ENCODE measurements at regions not wholly inside any gene's neighbourhood (a gene's known extent, or its start where the extent isn't known, plus 50 kb on each side); places are given as distances from the start of the nearest gene placed in this dataset.

DNA sequence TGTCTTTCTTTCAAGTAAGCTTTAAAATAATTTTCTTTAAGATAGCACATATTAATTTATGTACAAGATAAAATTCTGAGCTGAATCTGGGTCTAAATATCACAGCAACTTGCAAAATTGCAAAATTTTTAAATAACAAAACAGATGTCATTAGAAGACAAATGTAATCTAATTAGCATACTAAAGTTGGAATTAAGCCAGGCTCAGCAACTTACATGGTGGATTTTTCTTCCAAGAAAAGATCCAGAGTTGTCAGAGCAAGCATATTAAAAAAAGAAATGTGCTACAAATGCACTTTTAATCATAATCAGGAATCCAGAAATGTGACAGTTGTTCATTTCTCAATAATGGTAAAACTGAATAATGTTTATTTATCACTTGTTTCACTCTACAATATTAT, 906.9 kb upstream of the INTU start (continued):
- TF ChIP-seq, protein P1, sequence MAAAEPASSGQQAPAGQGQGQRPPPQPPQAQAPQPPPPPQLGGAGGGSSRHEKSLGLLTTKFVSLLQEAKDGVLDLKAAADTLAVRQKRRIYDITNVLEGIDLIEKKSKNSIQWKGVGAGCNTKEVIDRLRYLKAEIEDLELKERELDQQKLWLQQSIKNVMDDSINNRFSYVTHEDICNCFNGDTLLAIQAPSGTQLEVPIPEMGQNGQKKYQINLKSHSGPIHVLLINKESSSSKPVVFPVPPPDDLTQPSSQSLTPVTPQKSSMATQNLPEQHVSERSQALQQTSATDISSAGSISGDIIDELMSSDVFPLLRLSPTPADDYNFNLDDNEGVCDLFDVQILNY (CRISPR knock-in tag; IDR thresholded peaks at IDR 0.05), result no peak
- TF ChIP-seq OVOL2 (CRISPR knock-in tag; IDR thresholded peaks at IDR 0.05; ENCODE audit: borderline replicate concordance), result no peak

DNA sequence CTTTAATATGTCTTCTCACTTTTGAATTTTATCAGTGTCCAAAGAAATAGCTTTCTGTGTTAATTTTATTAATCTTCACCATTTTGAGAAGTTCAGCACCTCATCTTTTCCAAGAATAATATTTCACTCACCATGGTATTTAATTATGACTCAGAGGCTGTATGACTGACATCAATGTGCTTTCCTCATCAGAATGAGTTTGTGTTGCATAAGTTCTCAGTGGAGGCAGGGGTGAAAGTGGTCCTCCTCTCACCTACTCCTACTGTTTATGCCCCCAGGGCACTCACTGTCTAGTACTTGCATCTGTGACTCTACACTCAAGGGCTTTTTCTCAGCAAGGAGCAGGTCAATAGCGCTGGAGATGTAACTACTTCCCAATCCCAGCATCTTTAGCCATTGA, 905.3 kb upstream of the INTU start:
- ChIA-PET CTCF (no interaction called here), POLR2A (no interaction called here)
- Mint-ChIP-seq H3K36me3 (no peaks in the 10 kb centered on the region), H3K4me1 (peaks cover 14% of the 10 kb centered on the region), H3K27me3 (ENCODE audit: low read depth) (no peaks in the 10 kb centered on the region), H3K9me3 (no peaks in the 10 kb centered on the region), H3K27ac (no peak overlapping the region), H3K4me3 (no peak overlapping the region)
- TF ChIP-seq, protein P2, sequence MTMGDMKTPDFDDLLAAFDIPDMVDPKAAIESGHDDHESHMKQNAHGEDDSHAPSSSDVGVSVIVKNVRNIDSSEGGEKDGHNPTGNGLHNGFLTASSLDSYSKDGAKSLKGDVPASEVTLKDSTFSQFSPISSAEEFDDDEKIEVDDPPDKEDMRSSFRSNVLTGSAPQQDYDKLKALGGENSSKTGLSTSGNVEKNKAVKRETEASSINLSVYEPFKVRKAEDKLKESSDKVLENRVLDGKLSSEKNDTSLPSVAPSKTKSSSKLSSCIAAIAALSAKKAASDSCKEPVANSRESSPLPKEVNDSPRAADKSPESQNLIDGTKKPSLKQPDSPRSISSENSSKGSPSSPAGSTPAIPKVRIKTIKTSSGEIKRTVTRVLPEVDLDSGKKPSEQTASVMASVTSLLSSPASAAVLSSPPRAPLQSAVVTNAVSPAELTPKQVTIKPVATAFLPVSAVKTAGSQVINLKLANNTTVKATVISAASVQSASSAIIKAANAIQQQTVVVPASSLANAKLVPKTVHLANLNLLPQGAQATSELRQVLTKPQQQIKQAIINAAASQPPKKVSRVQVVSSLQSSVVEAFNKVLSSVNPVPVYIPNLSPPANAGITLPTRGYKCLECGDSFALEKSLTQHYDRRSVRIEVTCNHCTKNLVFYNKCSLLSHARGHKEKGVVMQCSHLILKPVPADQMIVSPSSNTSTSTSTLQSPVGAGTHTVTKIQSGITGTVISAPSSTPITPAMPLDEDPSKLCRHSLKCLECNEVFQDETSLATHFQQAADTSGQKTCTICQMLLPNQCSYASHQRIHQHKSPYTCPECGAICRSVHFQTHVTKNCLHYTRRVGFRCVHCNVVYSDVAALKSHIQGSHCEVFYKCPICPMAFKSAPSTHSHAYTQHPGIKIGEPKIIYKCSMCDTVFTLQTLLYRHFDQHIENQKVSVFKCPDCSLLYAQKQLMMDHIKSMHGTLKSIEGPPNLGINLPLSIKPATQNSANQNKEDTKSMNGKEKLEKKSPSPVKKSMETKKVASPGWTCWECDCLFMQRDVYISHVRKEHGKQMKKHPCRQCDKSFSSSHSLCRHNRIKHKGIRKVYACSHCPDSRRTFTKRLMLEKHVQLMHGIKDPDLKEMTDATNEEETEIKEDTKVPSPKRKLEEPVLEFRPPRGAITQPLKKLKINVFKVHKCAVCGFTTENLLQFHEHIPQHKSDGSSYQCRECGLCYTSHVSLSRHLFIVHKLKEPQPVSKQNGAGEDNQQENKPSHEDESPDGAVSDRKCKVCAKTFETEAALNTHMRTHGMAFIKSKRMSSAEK (CRISPR knock-in tag; IDR thresholded peaks at IDR 0.05; ENCODE audit: borderline replicate concordance), result no peak
- TF ChIP-seq ZNF396 (CRISPR knock-in tag; IDR thresholded peaks at IDR 0.05; ENCODE audit: borderline replicate concordance) (no peak), NR3C1 (CRISPR knock-in tag; conservative IDR thresholded peaks at IDR 0.05; ENCODE audit: low read depth) (no peak), PRRX2 (CRISPR knock-in tag; IDR thresholded peaks at IDR 0.05) (no peak), ZNF281 (CRISPR knock-in tag; IDR thresholded peaks at IDR 0.05) (no peak), CBFB (CRISPR knock-in tag; IDR thresholded peaks at IDR 0.05; ENCODE audit: low read depth) (no peak), ZNF317 (CRISPR knock-in tag; IDR thresholded peaks at IDR 0.05; ENCODE audit: borderline replicate concordance, low read depth) (no peak), GRHL2 (CRISPR knock-in tag; IDR thresholded peaks at IDR 0.05; ENCODE audit: insufficient replicate concordance, severe bottlenecking) (no peak), JUN (CRISPR knock-in tag; IDR thresholded peaks at IDR 0.05) (no peak), FOXK1 (CRISPR knock-in tag; IDR thresholded peaks at IDR 0.05) (no peak), ESRRA (CRISPR knock-in tag; IDR thresholded peaks at IDR 0.05; ENCODE audit: borderline replicate concordance) (no peak), RELA (CRISPR knock-in tag; IDR thresholded peaks at IDR 0.05; ENCODE audit: borderline replicate concordance) (no peak), NFYB (CRISPR knock-in tag; conservative IDR thresholded peaks at IDR 0.05; ENCODE audit: low read depth) (no peak), NFATC4 (CRISPR knock-in tag; IDR thresholded peaks at IDR 0.05) (no peak)
- TF ChIP-seq, protein P3, sequence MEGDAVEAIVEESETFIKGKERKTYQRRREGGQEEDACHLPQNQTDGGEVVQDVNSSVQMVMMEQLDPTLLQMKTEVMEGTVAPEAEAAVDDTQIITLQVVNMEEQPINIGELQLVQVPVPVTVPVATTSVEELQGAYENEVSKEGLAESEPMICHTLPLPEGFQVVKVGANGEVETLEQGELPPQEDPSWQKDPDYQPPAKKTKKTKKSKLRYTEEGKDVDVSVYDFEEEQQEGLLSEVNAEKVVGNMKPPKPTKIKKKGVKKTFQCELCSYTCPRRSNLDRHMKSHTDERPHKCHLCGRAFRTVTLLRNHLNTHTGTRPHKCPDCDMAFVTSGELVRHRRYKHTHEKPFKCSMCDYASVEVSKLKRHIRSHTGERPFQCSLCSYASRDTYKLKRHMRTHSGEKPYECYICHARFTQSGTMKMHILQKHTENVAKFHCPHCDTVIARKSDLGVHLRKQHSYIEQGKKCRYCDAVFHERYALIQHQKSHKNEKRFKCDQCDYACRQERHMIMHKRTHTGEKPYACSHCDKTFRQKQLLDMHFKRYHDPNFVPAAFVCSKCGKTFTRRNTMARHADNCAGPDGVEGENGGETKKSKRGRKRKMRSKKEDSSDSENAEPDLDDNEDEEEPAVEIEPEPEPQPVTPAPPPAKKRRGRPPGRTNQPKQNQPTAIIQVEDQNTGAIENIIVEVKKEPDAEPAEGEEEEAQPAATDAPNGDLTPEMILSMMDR (IDR thresholded peaks at IDR 0.05), result no peak
- TF ChIP-seq, protein P1 (CRISPR knock-in tag; IDR thresholded peaks at IDR 0.05), result no peak
- DNase-seq (ENCODE audit: low spot score) (no peak), ATAC-seq (no peak)
